H1 (cell line): ENCODE measurements at regions not wholly inside any gene's neighbourhood (a gene's known extent, or its start where the extent isn't known, plus 50 kb on each side); places are given as distances from the start of the nearest gene placed in this dataset.

ENCODE experiments used
- CTCF ChIA-PET: fragments of 300-600 bp; sonication (Branson Sonifier 250); formaldehyde crosslinking; loops from one replicate; lab custom pipeline; 2021; ENCODE audit not compliant: partially characterized antibody; lab: Charles Lee
- POLR2A ChIA-PET: fragments of 300-600 bp; sonication (Branson Sonifier 250); formaldehyde crosslinking; loops from one replicate; lab custom pipeline; 2021; ENCODE audit warnings: inconsistent platforms; ENCODE audit not compliant: partially characterized antibody; lab: Charles Lee
- DNase-seq, 2 experiments: peaks; one replicate each; pipeline versions ENCODE4 v3.0.0 to v3.0.0-alpha.2; 2010 to 2022; ENCODE audit warnings: low spot score in 2 of 2, low read depth in 1 of 2, mixed read lengths in 1 of 2
- FAIRE-seq: peaks from 2 replicates; lab custom pipeline; 2011; peaks lifted over from hg19 to GRCh38; lab: Jason Lieb, UNC
- H2AFZ ChIP-seq: 2 replicates; pipeline ENCODE4 v1.8.1; 2012; ENCODE audit warnings: low read length, inconsistent platforms
- H2AK5ac ChIP-seq: 2 replicates; pipeline ENCODE4 v1.6.1; 2013; ENCODE audit warnings: low read depth, low read length
- H2BK120ac ChIP-seq: replicated peaks from 2 replicates; pipeline ENCODE3; 2013; ENCODE audit warnings: low read depth, low read length, inconsistent platforms
- H2BK12ac ChIP-seq: 2 replicates; pipeline ENCODE4 v1.6.1; 2013; ENCODE audit warnings: low read depth, low read length
- H2BK15ac ChIP-seq: 2 replicates; pipeline ENCODE4 v1.6.1; 2013; ENCODE audit warnings: low read length
- H2BK20ac ChIP-seq: 2 replicates; pipeline ENCODE4 v1.6.1; 2013; ENCODE audit warnings: low read length
- H2BK5ac ChIP-seq: 2 replicates; pipeline ENCODE4 v1.6.1; 2013; ENCODE audit warnings: low read depth, low read length
- H3K14ac ChIP-seq: 2 replicates; pipeline ENCODE4 v1.6.1; 2013; ENCODE audit warnings: inconsistent platforms; ENCODE audit not compliant: insufficient read length
- H3K18ac ChIP-seq: 2 replicates; pipeline ENCODE4 v1.6.1; 2013; ENCODE audit warnings: low read length; ENCODE audit errors: extremely low read depth
- H3K23ac ChIP-seq: 2 replicates; pipeline ENCODE4 v1.6.1; 2013; ENCODE audit warnings: inconsistent platforms; ENCODE audit not compliant: insufficient read length
- H3K23me2 ChIP-seq: 2 replicates; pipeline ENCODE4 v1.6.1; 2013; ENCODE audit warnings: low read depth, low read length
- H3K27ac ChIP-seq: 2 replicates; pipeline ENCODE4 v1.6.1; 2011; ENCODE audit warnings: low read depth, low read length, inconsistent platforms
- H3K27me3 ChIP-seq, 4 experiments: replicated peaks in 1 of 4; 1 replicate in 1 of 4; 2 replicates in 3 of 4; pipeline versions ENCODE4 v1.6.1 to v1.8.1; 2011 to 2013; ENCODE audit warnings: low read length in 3 of 4, mild to moderate bottlenecking in 3 of 4, inconsistent platforms in 2 of 4, mixed read lengths in 2 of 4, moderate library complexity in 1 of 4; ENCODE audit not compliant: control insufficient read depth in 3 of 4, insufficient read depth in 3 of 4; ENCODE audit errors: extremely low read depth in 1 of 4
- H3K36me3 ChIP-seq, 4 experiments: 2 replicates each; pipeline versions ENCODE4 v1.6.1 to v1.8.1; 2011 to 2013; ENCODE audit warnings: mild to moderate bottlenecking in 4 of 4, low read length in 3 of 4, moderate library complexity in 2 of 4, control low read depth in 1 of 4, inconsistent platforms in 1 of 4; ENCODE audit not compliant: insufficient read depth in 4 of 4, control insufficient read depth in 2 of 4
- H3K4ac ChIP-seq: replicated peaks from 2 replicates; pipeline ENCODE3; 2013; ENCODE audit warnings: low read length, low read depth, mixed read lengths, inconsistent platforms; ENCODE audit not compliant: insufficient read length
- H3K4me1 ChIP-seq, 4 experiments: replicated peaks in 1 of 4; 1 replicate in 1 of 4; 2 replicates in 3 of 4; pipeline versions ENCODE4 v1.6.1 to v1.8.1; 2011 to 2013; ENCODE audit warnings: low read length in 3 of 4, inconsistent platforms in 2 of 4, mixed read lengths in 1 of 4; ENCODE audit not compliant: insufficient read depth in 4 of 4, control insufficient read depth in 3 of 4
- H3K4me2 ChIP-seq, 2 experiments: 2 replicates each; pipeline versions ENCODE4 v1.6.1 to v1.8.1; 2011 to 2013; ENCODE audit warnings: low read depth in 2 of 2, low read length in 2 of 2, control low read depth in 1 of 2, inconsistent platforms in 1 of 2, mild to moderate bottlenecking in 1 of 2; ENCODE audit not compliant: insufficient read depth in 1 of 2
- H3K4me3 ChIP-seq, 4 experiments: fragments of 200-600, 300-600 bp in 1 of 4; sonication (generic), shearing (Covaris generic), sonication (Bioruptor Twin) in 1 of 4; 2 replicates each; pipeline versions ENCODE4 v1.5.1 to v1.8.1; 2011 to 2016; ENCODE audit warnings: low read length in 4 of 4, low read depth in 3 of 4, control low read depth in 2 of 4, inconsistent platforms in 2 of 4, mild to moderate bottlenecking in 2 of 4, mixed read lengths in 1 of 4, moderate library complexity in 1 of 4; ENCODE audit not compliant: insufficient read depth in 2 of 4; ENCODE audit errors: extremely low read depth in 1 of 4
- H3K56ac ChIP-seq: replicated peaks from 2 replicates; pipeline ENCODE3; 2013; ENCODE audit warnings: low read depth, mild to moderate bottlenecking, mixed read lengths, low read length, inconsistent platforms; ENCODE audit not compliant: insufficient read length
- H3K79me1 ChIP-seq: 2 replicates; pipeline ENCODE4 v1.6.1; 2013; ENCODE audit warnings: low read depth, low read length, control low read depth
- H3K79me2 ChIP-seq, 2 experiments: 2 replicates each; pipeline versions ENCODE4 v1.6.1 to v1.8.1; 2012 to 2013; ENCODE audit warnings: low read length in 2 of 2, mild to moderate bottlenecking in 2 of 2, inconsistent platforms in 1 of 2; ENCODE audit not compliant: insufficient read depth in 2 of 2, control insufficient read depth in 1 of 2
- H3K9ac ChIP-seq, 4 experiments: replicated peaks in 1 of 4; 1 replicate in 1 of 4; 2 replicates in 3 of 4; pipeline versions ENCODE4 v1.6.1 to v1.8.1; 2011 to 2013; ENCODE audit warnings: low read depth in 3 of 4, low read length in 3 of 4, control low read depth in 2 of 4, mild to moderate bottlenecking in 2 of 4, moderate library complexity in 2 of 4, inconsistent platforms in 1 of 4; ENCODE audit errors: extremely low read depth in 1 of 4
- H3K9me3 ChIP-seq, 2 experiments: 2 replicates each; pipeline versions ENCODE4 v1.6.1 to v1.8.1; 2012 to 2013; ENCODE audit warnings: mild to moderate bottlenecking in 2 of 2, moderate library complexity in 2 of 2, control low read depth in 1 of 2, inconsistent platforms in 1 of 2, low read depth in 1 of 2, low read length in 1 of 2, mixed read lengths in 1 of 2; ENCODE audit not compliant: insufficient read depth in 2 of 2
- H4K20me1 ChIP-seq, 2 experiments: replicated peaks in 1 of 2; 2 replicates each; pipeline versions ENCODE3 to v1.8.1; 2011 to 2013; ENCODE audit warnings: inconsistent platforms in 2 of 2, low read length in 2 of 2, mild to moderate bottlenecking in 1 of 2; ENCODE audit not compliant: insufficient read depth in 2 of 2, control insufficient read depth in 1 of 2
- H4K5ac ChIP-seq: 2 replicates; pipeline ENCODE4 v1.6.1; 2013; ENCODE audit warnings: low read length, low read depth, mixed read lengths, inconsistent platforms; ENCODE audit not compliant: insufficient read length
- H4K8ac ChIP-seq: 2 replicates; pipeline ENCODE4 v1.8.0; 2013; ENCODE audit warnings: mild to moderate bottlenecking, moderate library complexity, low read length, inconsistent platforms; ENCODE audit not compliant: insufficient read depth; ENCODE audit errors: extremely low read depth
- H4K91ac ChIP-seq: replicated peaks from 2 replicates; pipeline ENCODE3; 2013; ENCODE audit warnings: low read length, mixed read lengths, inconsistent platforms; ENCODE audit not compliant: insufficient read length
- CTCF ChIP-seq, 3 experiments: IDR thresholded peaks; 1 replicate in 2 of 3; 2 replicates in 1 of 3; pipeline versions ENCODE4 v1.5.1 to v1.6.1; 2011; ENCODE audit warnings: low read length in 3 of 3, mild to moderate bottlenecking in 3 of 3, inconsistent platforms in 2 of 3, low read depth in 1 of 3, moderate library complexity in 1 of 3; ENCODE audit not compliant: insufficient read depth in 1 of 3; ENCODE audit errors: control extremely low read depth in 1 of 3
- TCF12 ChIP-seq: IDR thresholded peaks from 2 replicates; pipeline ENCODE4 v1.6.1; 2011; ENCODE audit warnings: low read depth, mild to moderate bottlenecking, low read length

DNA sequence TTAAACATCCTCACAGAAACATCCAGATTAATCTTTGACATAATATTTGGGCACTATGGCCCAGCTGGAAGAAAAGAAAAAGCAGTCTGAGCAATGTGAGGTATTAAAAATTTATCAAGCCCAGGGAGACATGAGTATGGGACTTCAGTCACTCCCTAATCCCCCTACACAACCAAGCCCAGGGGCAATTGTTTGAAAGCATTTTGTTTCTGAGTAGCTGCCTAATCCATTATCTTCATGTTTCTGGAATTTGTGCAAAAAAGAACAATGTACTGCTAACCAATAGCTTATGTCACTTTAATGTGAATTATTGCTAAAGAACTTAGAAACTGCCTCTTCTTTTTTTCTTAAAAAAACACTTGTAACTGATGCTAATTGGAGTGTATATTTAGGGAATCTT is 360.7 kb downstream of the TEX13C start:
- Histone ChIP-seq H3K4me3 (no peak overlapping the region), H3K4me1 (no peaks in the 10 kb centered on the region), H3K9ac (no peak overlapping the region), H2BK15ac (no peak overlapping the region), H4K8ac (no peak overlapping the region), H2BK5ac (no peak overlapping the region), H3K79me1 (no peaks in the 10 kb centered on the region), H3K27me3 (no peaks in the 10 kb centered on the region), H3K23me2 (no peaks in the 10 kb centered on the region), H3K4me2 (no peak overlapping the region), H3K27ac (no peak overlapping the region), H2BK120ac (no peak overlapping the region), H3K79me2 (no peaks in the 10 kb centered on the region), H3K23ac (no peak overlapping the region), H2BK20ac (no peak overlapping the region), H3K36me3 (no peaks in the 10 kb centered on the region), H4K20me1 (no peaks in the 10 kb centered on the region), H2AK5ac (no peak overlapping the region), H4K5ac (no peak overlapping the region), H3K56ac (no peak overlapping the region), H3K4ac (no peak overlapping the region), H3K9me3 (peaks cover 0 to under 1% of the 10 kb centered on the region in 2 experiments; a peak in 1 of 4 replicates), H4K91ac (no peak overlapping the region), H3K14ac (no peak overlapping the region), H2BK12ac (no peak overlapping the region), H3K18ac (no peak overlapping the region), H2AFZ (no peak overlapping the region)
- ChIA-PET POLR2A (no interaction called here), CTCF (interaction anchor here (0.7 kb wide), 1 partner anchor 17 kb away, joined by 3 read pairs; no protein-coding TSS in a partner anchor)
- DNase-seq (no peak), FAIRE-seq (no peak)
- TF ChIP-seq CTCF (IDR thresholded peaks at IDR 0.05; ENCODE audit: control extremely low read depth in 1 of 3, insufficient read depth in 1 of 3, low read depth in 1 of 3, low read length in 3 of 3) (no peak), TCF12 (no peak)
